ENCODE measurements at regions not wholly inside any gene's neighbourhood (a gene's known extent, or its start where the extent isn't known, plus 50 kb on each side); places are given as distances from the start of the nearest gene placed in this dataset.

- no peak for TF ChIP-seq CTCF (IDR thresholded peaks at IDR 0.05)
- peaks cover 19% of the 10 kb centered on the region for H3K27me3 Mint-ChIP-seq
- intact Hi-C loops (cut with DNase I, micrococcal nuclease), result no loop called here
- no peaks in the 10 kb centered on the region for H3K36me3 Mint-ChIP-seq (ENCODE audit: low read depth)
- H3K9me3 Mint-ChIP-seq, result no peaks in the 10 kb centered on the region
- DNase-seq (no peak), ATAC-seq (ENCODE audit: poor library complexity) (no peak)
- no peak overlapping the region for H3K4me3 ChIP-seq (ENCODE audit: low read length)
- H3K4me1 ChIP-seq (ENCODE audit: insufficient read depth, low read length), result no peaks in the 10 kb centered on the region
- no peaks in the 10 kb centered on the region for H3K9me3 ChIP-seq (ENCODE audit: control insufficient read depth in 1 of 2, insufficient read depth in 1 of 2, low read length in 2 of 2)
- H3K36me3 ChIP-seq (ENCODE audit: insufficient read depth, low read length), result no peaks in the 10 kb centered on the region
- H3K4me3 Mint-ChIP-seq, result no peak overlapping the region
- ChIA-PET POLR2A (no interaction called here), CTCF (no interaction called here)
- no peaks in the 10 kb centered on the region for H3K4me1 Mint-ChIP-seq (ENCODE audit: low read depth)
- no peak overlapping the region for H3K27ac Mint-ChIP-seq
- H3K27ac ChIP-seq (ENCODE audit: low read depth in 1 of 2, low read length in 2 of 2), result no peak overlapping the region
- peaks cover 0 to 3% of the 10 kb centered on the region in 2 experiments for H3K27me3 ChIP-seq (ENCODE audit: control insufficient read depth in 1 of 2, insufficient read depth in 2 of 2, low read length in 2 of 2)
These were observed 319.6 kb upstream of the SP8 start for GRCh38 chr7:21106296-21106732.

GRCh38 chr7:21107101-21107500 is 320.4 kb upstream of the SP8 start:
- Mint-ChIP-seq H3K4me3 (no peak overlapping the region), H3K4me1 (ENCODE audit: low read depth) (no peaks in the 10 kb centered on the region), H3K27me3 (peaks cover 21% of the 10 kb centered on the region), H3K27ac (no peak overlapping the region), H3K36me3 (ENCODE audit: low read depth) (no peaks in the 10 kb centered on the region), H3K9me3 (no peaks in the 10 kb centered on the region)
- H3K9me3 ChIP-seq (ENCODE audit: control insufficient read depth in 1 of 2, insufficient read depth in 1 of 2, low read length in 2 of 2), result no peaks in the 10 kb centered on the region
- no peak overlapping the region for H3K27ac ChIP-seq (ENCODE audit: low read depth in 1 of 2, low read length in 2 of 2)
- ChIA-PET CTCF (no interaction called here), POLR2A (no interaction called here)
- intact Hi-C loops (cut with DNase I, micrococcal nuclease), result no loop called here
- no peak for ATAC-seq (ENCODE audit: poor library complexity)
- H3K27me3 ChIP-seq (ENCODE audit: control insufficient read depth in 1 of 2, insufficient read depth in 2 of 2, low read length in 2 of 2), result peaks cover 0 to 3% of the 10 kb centered on the region in 2 experiments
- H3K4me3 ChIP-seq (ENCODE audit: low read length), result no peak overlapping the region
- no peak for DNase-seq
- no peaks in the 10 kb centered on the region for H3K36me3 ChIP-seq (ENCODE audit: insufficient read depth, low read length)
- no peak for TF ChIP-seq CTCF (IDR thresholded peaks at IDR 0.05)
- no peaks in the 10 kb centered on the region for H3K4me1 ChIP-seq (ENCODE audit: insufficient read depth, low read length)

DNA sequence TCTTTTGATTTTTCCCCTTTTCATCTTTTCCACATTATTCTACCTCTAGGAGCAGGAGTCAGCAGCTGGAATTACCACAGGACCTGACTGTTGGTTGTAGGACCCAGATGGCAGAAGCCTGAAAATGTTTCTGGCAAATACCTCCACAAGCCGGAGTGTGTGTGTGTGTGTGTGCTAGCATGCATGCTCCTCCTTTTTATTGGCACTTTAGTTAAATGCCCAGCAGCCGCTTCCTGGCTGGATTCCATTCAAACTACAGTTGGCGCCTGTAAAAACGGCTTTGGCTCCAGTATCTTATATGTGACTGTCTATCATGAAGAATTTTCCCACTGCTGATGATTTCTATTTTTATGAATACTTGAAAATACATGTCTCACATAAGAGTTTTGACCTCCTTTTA is 319.7 kb upstream of the SP4 start:
- Mint-ChIP-seq H3K27ac (no peak overlapping the region), H3K4me1 (ENCODE audit: low read depth) (no peaks in the 10 kb centered on the region), H3K9me3 (no peaks in the 10 kb centered on the region), H3K36me3 (ENCODE audit: low read depth) (no peaks in the 10 kb centered on the region), H3K4me3 (no peak overlapping the region), H3K27me3 (peaks cover 21% of the 10 kb centered on the region)
- Histone ChIP-seq H3K4me1 (ENCODE audit: insufficient read depth, low read length) (no peaks in the 10 kb centered on the region), H3K27ac (ENCODE audit: low read depth in 1 of 2, low read length in 2 of 2) (no peak overlapping the region), H3K27me3 (ENCODE audit: control insufficient read depth in 1 of 2, insufficient read depth in 2 of 2, low read length in 2 of 2) (peaks cover 0 to 3% of the 10 kb centered on the region in 2 experiments), H3K9me3 (ENCODE audit: control insufficient read depth in 1 of 2, insufficient read depth in 1 of 2, low read length in 2 of 2) (no peaks in the 10 kb centered on the region), H3K36me3 (ENCODE audit: insufficient read depth, low read length) (no peaks in the 10 kb centered on the region), H3K4me3 (ENCODE audit: low read length) (no peak overlapping the region)
- TF ChIP-seq CTCF (IDR thresholded peaks at IDR 0.05), result no peak
- ChIA-PET CTCF (interaction anchor here (0.9 kb wide), 1 partner anchor 16 kb away, joined by 4 read pairs; no protein-coding TSS in a partner anchor), POLR2A (no interaction called here)
- DNase-seq (no peak), ATAC-seq (ENCODE audit: poor library complexity) (no peak)
- intact Hi-C loops (cut with DNase I, micrococcal nuclease), result no loop called here
